GM23248 (cell line): ENCODE measurements at regions not wholly inside any gene's neighbourhood (a gene's known extent, or its start where the extent isn't known, plus 50 kb on each side); places are given as distances from the start of the nearest gene placed in this dataset.

Source experiments
- DNase-seq: peaks from one replicate; pipeline ENCODE4 v3.0.0-alpha.2; 2015
- H2AFZ ChIP-seq: fragments of 200-600 bp; sonication (generic); 2 replicates; pipeline ENCODE4 v1.6.1; 2016; ENCODE audit warnings: antibody characterized with exemption
- H3F3A ChIP-seq: fragments of 200-600 bp; sonication (generic); 2 replicates; pipeline ENCODE4 v1.6.1; 2016; ENCODE audit warnings: mild to moderate bottlenecking, antibody characterized with exemption, mixed run types; ENCODE audit not compliant: insufficient read depth
- H3K27ac ChIP-seq: fragments of 200-600 bp; sonication (generic); 2 replicates; pipeline ENCODE4 v1.5.1; 2016; ENCODE audit warnings: mild to moderate bottlenecking
- H3K27me3 ChIP-seq: fragments of 200-600 bp; sonication (generic); replicated peaks from 2 replicates; pipeline ENCODE4 v1.6.1; 2016; ENCODE audit warnings: mild to moderate bottlenecking; ENCODE audit not compliant: insufficient read depth
- H3K36me3 ChIP-seq: fragments of 200-600 bp; sonication (generic); 2 replicates; pipeline ENCODE4 v1.6.1; 2016; ENCODE audit warnings: low read depth, mild to moderate bottlenecking
- H3K4me1 ChIP-seq: fragments of 200-600 bp; sonication (generic); 2 replicates; pipeline ENCODE4 v1.6.1; 2016; ENCODE audit warnings: mild to moderate bottlenecking; ENCODE audit not compliant: insufficient read depth
- H3K4me2 ChIP-seq: fragments of 200-600 bp; sonication (generic); one replicate; pipeline ENCODE4 v1.6.1; 2016; ENCODE audit warnings: mild to moderate bottlenecking; ENCODE audit not compliant: unreplicated experiment
- H3K4me3 ChIP-seq: fragments of 200-600 bp; sonication (generic); 2 replicates; pipeline ENCODE4 v1.5.1; 2016; ENCODE audit warnings: mild to moderate bottlenecking
- H3K79me2 ChIP-seq: fragments of 200-600 bp; sonication (generic); 2 replicates; pipeline ENCODE4 v1.6.1; 2016; ENCODE audit warnings: mild to moderate bottlenecking; ENCODE audit not compliant: insufficient read depth
- H3K9ac ChIP-seq: fragments of 200-600 bp; sonication (generic); 2 replicates; pipeline ENCODE4 v1.6.1; 2016; ENCODE audit warnings: mild to moderate bottlenecking
- H3K9me2 ChIP-seq: fragments of 200-600 bp; sonication (generic); 2 replicates; pipeline ENCODE4 v1.6.1; 2016; ENCODE audit warnings: mixed run types, mild to moderate bottlenecking, moderate library complexity; ENCODE audit not compliant: insufficient read depth
- H3K9me3 ChIP-seq: fragments of 200-600 bp; sonication (generic); one replicate; pipeline ENCODE4 v1.6.1; 2017; ENCODE audit warnings: low read depth
- H4K20me1 ChIP-seq: fragments of 200-600 bp; sonication (generic); 2 replicates; pipeline ENCODE4 v1.6.0; 2016; ENCODE audit not compliant: insufficient read depth
- EZH2 ChIP-seq: fragments of 200-600 bp; sonication (generic); IDR thresholded peaks from 2 replicates; pipeline ENCODE4 v1.6.1; 2018; ENCODE audit warnings: antibody characterized with exemption, mild to moderate bottlenecking; ENCODE audit not compliant: insufficient read depth, poor library complexity, severe bottlenecking
- EZH2phosphoT487 ChIP-seq: fragments of 200-600 bp; sonication (generic); IDR thresholded peaks from 2 replicates; pipeline ENCODE4 v1.6.1; 2018; ENCODE audit warnings: antibody characterized with exemption, moderate library complexity, mild to moderate bottlenecking, low read depth; ENCODE audit not compliant: insufficient read depth
- WGBS, 2 experiments: methylation state at CpG; one replicate each; pipeline ENCODE4 v1.1.6; 2015 to 2017; ENCODE audit warnings: low lambda C conversion rate in 2 of 2, low coverage in 1 of 2; ENCODE audit errors: missing lambda C conversion rate in 2 of 2; 5-methylcytosine and 5-hydroxymethylcytosine counted together
- in situ Hi-C: fragments of 300-500 bp; cut with MboI; formaldehyde crosslinking; loops from 2 replicates; pipeline ENCODE4 v1.15.0; 2020

- TF ChIP-seq EZH2phosphoT487 = no peak
- TF ChIP-seq EZH2 = no peak
- no peak overlapping the region for H3K27ac ChIP-seq
- H3K4me2 ChIP-seq = no peak overlapping the region
- H2AFZ ChIP-seq = no peak overlapping the region
- H3F3A ChIP-seq = no peaks in the 10 kb centered on the region
- H3K4me1 ChIP-seq = no peaks in the 10 kb centered on the region
- no peaks in the 10 kb centered on the region for H3K9me3 ChIP-seq
- H3K36me3 ChIP-seq = no peaks in the 10 kb centered on the region
- H4K20me1 ChIP-seq = no peaks in the 10 kb centered on the region
- 66 to 71% methylated on average over 8 of the region's 8 CpGs for WGBS, 2 experiments
- no peak overlapping the region for H3K9ac ChIP-seq
- no peaks in the 10 kb centered on the region for H3K79me2 ChIP-seq
- H3K4me3 ChIP-seq = no peak overlapping the region
- no peaks in the 10 kb centered on the region for H3K9me2 ChIP-seq
- in situ Hi-C loops = loop anchor here (25.0 kb wide), 1 partner anchor 943 kb away; no protein-coding TSS in a partner anchor
- no peaks in the 10 kb centered on the region for H3K27me3 ChIP-seq
- DNase-seq = no peak
Observed at GRCh38 chr2:40844353-40845277, 392.7 kb upstream of the SLC8A1 start.

- no peaks in the 10 kb centered on the region for H3K79me2 ChIP-seq
- H3K4me3 ChIP-seq = no peak overlapping the region
- DNase-seq = no peak
- no peak overlapping the region for H3K9ac ChIP-seq
- in situ Hi-C loops = no loop called here
- TF ChIP-seq EZH2phosphoT487 = no peak
- no peak for TF ChIP-seq EZH2
- 0 out of 2 replicates have a peak, but pooled peaks cover 3% of the 10 kb centered on the region for H3K27me3 ChIP-seq
- H3F3A ChIP-seq = no peaks in the 10 kb centered on the region
- no peaks in the 10 kb centered on the region for H3K36me3 ChIP-seq
- no peak overlapping the region for H2AFZ ChIP-seq
- H4K20me1 ChIP-seq = no peaks in the 10 kb centered on the region
- H3K27ac ChIP-seq = no peak overlapping the region
- H3K4me2 ChIP-seq = no peak overlapping the region
- no peaks in the 10 kb centered on the region for H3K4me1 ChIP-seq
- no peaks in the 10 kb centered on the region for H3K9me3 ChIP-seq
- no peaks in the 10 kb centered on the region for H3K9me2 ChIP-seq
Observed at GRCh38 chr2:40851661-40852060, 399.8 kb upstream of the SLC8A1 start.

GRCh38 chr2:40859617-40860016 is 407.7 kb upstream of the SLC8A1 start:
- Histone ChIP-seq H3K9me3 (no peaks in the 10 kb centered on the region), H3K9ac (no peak overlapping the region), H3F3A (no peaks in the 10 kb centered on the region), H3K9me2 (no peaks in the 10 kb centered on the region), H3K4me3 (no peak overlapping the region), H3K36me3 (no peaks in the 10 kb centered on the region), H4K20me1 (no peaks in the 10 kb centered on the region), H3K27ac (no peak overlapping the region), H3K4me2 (no peak overlapping the region), H3K27me3 (no peaks in the 10 kb centered on the region), H2AFZ (no peak overlapping the region), H3K4me1 (no peaks in the 10 kb centered on the region), H3K79me2 (no peaks in the 10 kb centered on the region)
- DNase-seq = no peak
- no peak for TF ChIP-seq EZH2
- no peak for TF ChIP-seq EZH2phosphoT487
- 17 to 21% methylated on average over 1 of the region's 1 CpG for WGBS, 2 experiments
- in situ Hi-C loops = no loop called here

DNA sequence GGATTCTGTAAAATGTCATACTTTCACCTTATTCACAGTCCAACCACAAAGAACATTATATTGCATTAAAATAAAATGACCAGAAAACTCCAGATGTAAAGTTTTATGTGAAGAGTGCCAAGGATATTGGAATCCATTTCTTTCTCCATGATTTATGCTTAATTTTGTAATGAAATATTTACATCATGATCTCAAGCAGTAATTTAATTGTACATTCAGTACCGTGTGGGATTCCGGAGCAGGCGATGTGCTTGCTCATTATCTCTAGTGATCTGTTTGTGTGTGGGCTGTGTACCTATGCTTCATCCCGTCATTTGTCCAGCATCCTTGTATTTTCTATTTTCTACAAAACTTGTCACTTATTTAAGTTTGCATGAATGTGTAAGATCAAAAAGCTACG is 415.9 kb upstream of the SLC8A1 start:
- no peaks in the 10 kb centered on the region for H4K20me1 ChIP-seq
- no peaks in the 10 kb centered on the region for H3K9me2 ChIP-seq
- H3K4me1 ChIP-seq = no peaks in the 10 kb centered on the region
- H3K4me2 ChIP-seq = no peak overlapping the region
- H3K27me3 ChIP-seq = no peaks in the 10 kb centered on the region
- no peaks in the 10 kb centered on the region for H3K36me3 ChIP-seq
- no peak overlapping the region for H3K27ac ChIP-seq
- DNase-seq = no peak
- H3F3A ChIP-seq = no peaks in the 10 kb centered on the region
- H3K79me2 ChIP-seq = no peaks in the 10 kb centered on the region
- no peak overlapping the region for H2AFZ ChIP-seq
- H3K9ac ChIP-seq = no peak overlapping the region
- H3K4me3 ChIP-seq = no peak overlapping the region
- TF ChIP-seq EZH2phosphoT487 (no peak), EZH2 (no peak)
- WGBS, 2 experiments = 56 to 63% methylated on average over 5 of the region's 5 CpGs
- no peaks in the 10 kb centered on the region for H3K9me3 ChIP-seq
- in situ Hi-C loops = no loop called here
